ENCODE measurements at regions not wholly inside any gene's neighbourhood (a gene's known extent, or its start where the extent isn't known, plus 50 kb on each side); places are given as distances from the start of the nearest gene placed in this dataset.

- TF ChIP-seq CTCF (IDR thresholded peaks at IDR 0.05; ENCODE audit: low read length), result no peak
- no peak for TF ChIP-seq EZH2 (IDR thresholded peaks at IDR 0.05; ENCODE audit: borderline replicate concordance, low read length)
Measured at GRCh38 chr12:107552263-107552662, 133.3 kb upstream of the PWP1 start.

Data from OCI-LY1 (cell line).